Urothelium cell line (cell line): ENCODE measurements at regions not wholly inside any gene's neighbourhood (a gene's known extent, or its start where the extent isn't known, plus 50 kb on each side); places are given as distances from the start of the nearest gene placed in this dataset.
"Not testable (repeated sequence)": the region's sequence is repeated elsewhere in the genome, so short reads cannot be mapped to it uniquely, and the experiment has no call there.

Experiments
- DNase-seq: peaks from one replicate; pipeline ENCODE4 v3.0.0; 2011; ENCODE audit warnings: low spot score, mixed read lengths
- FAIRE-seq: peaks from 2 replicates; lab custom pipeline; 2011; peaks lifted over from hg19 to GRCh38; lab: Jason Lieb, UNC

- DNase-seq (no peak), FAIRE-seq (no peak)
These were observed 633.1 kb downstream of the MATN1 start for GRCh38 chr1:30090162-30090820.

GRCh38 chr1:30089024-30089430, 634.4 kb downstream of the MATN1 start:
- DNase-seq, result no peak
- no peak for FAIRE-seq

GRCh38 chr1:30088594-30088993, 634.8 kb downstream of the MATN1 start:
- DNase-seq (no peak), FAIRE-seq (no peak)

- DNase-seq, result peak; percentile 37
- no peak for FAIRE-seq
These were observed 635.9 kb downstream of the MATN1 start for GRCh38 chr1:30087465-30087864.

- FAIRE-seq (no peak), DNase-seq (peak; percentile 53)
These were observed 637.3 kb downstream of the MATN1 start for GRCh38 chr1:30085811-30086770.

GRCh38 chr1:30084909-30085571, 638.3 kb downstream of the MATN1 start:
- FAIRE-seq (no peak), DNase-seq (no peak)

GRCh38 chr1:30083800-30084464, 639.5 kb downstream of the MATN1 start:
- FAIRE-seq (no peak), DNase-seq (peak; percentile 68)

- FAIRE-seq (no peak), DNase-seq (no peak)
These were observed 641.8 kb downstream of the MATN1 start for GRCh38 chr1:30081379-30082102.

- FAIRE-seq, DNase-seq: not testable (repeated sequence)
These were observed 647.5 kb downstream of the MATN1 start for GRCh38 chr1:30075916-30076315.

GRCh38 chr1:30068787-30069472, 654.5 kb downstream of the MATN1 start:
- peak; percentile 9 for FAIRE-seq

GRCh38 chr1:30064547-30064946, 658.8 kb downstream of the MATN1 start:
- DNase-seq (no peak), FAIRE-seq (no peak)

More at GRCh38 chr1:30068787-30069472, 654.5 kb downstream of the MATN1 start:
- peak; percentile 25 for DNase-seq

- DNase-seq, result no peak
- FAIRE-seq, result no peak
These were observed 659.6 kb downstream of the MATN1 start for GRCh38 chr1:30063621-30064280.

- FAIRE-seq (no peak), DNase-seq (no peak)
These were observed 661.8 kb downstream of the MATN1 start for GRCh38 chr1:30061292-30062220.

- DNase-seq (no peak), FAIRE-seq (no peak)
These were observed 662.6 kb downstream of the MATN1 start for GRCh38 chr1:30060738-30061137.

- FAIRE-seq, result no peak
- peak; percentile 68 for DNase-seq
These were observed 664.4 kb downstream of the MATN1 start for GRCh38 chr1:30058970-30059369.

- DNase-seq (no peak), FAIRE-seq (no peak)
These were observed 669.3 kb downstream of the MATN1 start for GRCh38 chr1:30054126-30054525.

GRCh38 chr1:30052178-30052577, 671.2 kb downstream of the MATN1 start:
- FAIRE-seq, result no peak
- DNase-seq, result no peak

GRCh38 chr1:30051777-30052176, 671.6 kb downstream of the MATN1 start:
- DNase-seq, result no peak
- FAIRE-seq, result no peak
